ENCODE measurements at regions not wholly inside any gene's neighbourhood (a gene's known extent, or its start where the extent isn't known, plus 50 kb on each side); places are given as distances from the start of the nearest gene placed in this dataset.

- H3K27me3 Mint-ChIP-seq (ENCODE audit: low read depth): no peaks in the 10 kb centered on the region
- H3K9me3 Mint-ChIP-seq (ENCODE audit: low read depth): peaks cover 32% of the 10 kb centered on the region
- no peak for DNase-seq (ENCODE audit: low spot score)
- no peaks in the 10 kb centered on the region for H3K4me1 Mint-ChIP-seq (ENCODE audit: low read depth)
- no peak for TF ChIP-seq CTCF (IDR thresholded peaks at IDR 0.05)
- no peaks in the 10 kb centered on the region for H3K36me3 Mint-ChIP-seq (ENCODE audit: low read depth)
- no peak overlapping the region for H3K27ac Mint-ChIP-seq (ENCODE audit: unreplicated experiment)
- no peak overlapping the region for H3K4me3 Mint-ChIP-seq (ENCODE audit: unreplicated experiment)
These were observed 426.7 kb downstream of the KLHL13 start for GRCh38 chrX:117689956-117690355.

GRCh38 chrX:117680286-117680685 is 436.3 kb downstream of the KLHL13 start:
- DNase-seq (ENCODE audit: low spot score): no peak
- Mint-ChIP-seq H3K27ac (ENCODE audit: unreplicated experiment) (no peak overlapping the region), H3K36me3 (ENCODE audit: low read depth) (no peaks in the 10 kb centered on the region), H3K27me3 (ENCODE audit: low read depth) (no peaks in the 10 kb centered on the region), H3K4me1 (ENCODE audit: low read depth) (no peaks in the 10 kb centered on the region), H3K4me3 (ENCODE audit: unreplicated experiment) (no peak overlapping the region), H3K9me3 (ENCODE audit: low read depth) (peaks cover 27% of the 10 kb centered on the region)
- TF ChIP-seq CTCF (IDR thresholded peaks at IDR 0.05): no peak

GRCh38 chrX:117653396-117653795 is 463.2 kb downstream of the KLHL13 start:
- TF ChIP-seq CTCF (IDR thresholded peaks at IDR 0.05): no peak
- DNase-seq (ENCODE audit: low spot score): no peak
- Mint-ChIP-seq H3K4me3 (ENCODE audit: unreplicated experiment) (no peak overlapping the region), H3K36me3 (ENCODE audit: low read depth) (no peaks in the 10 kb centered on the region), H3K27me3 (ENCODE audit: low read depth) (no peaks in the 10 kb centered on the region), H3K9me3 (ENCODE audit: low read depth) (peaks cover 28% of the 10 kb centered on the region), H3K27ac (ENCODE audit: unreplicated experiment) (no peak overlapping the region), H3K4me1 (ENCODE audit: low read depth) (no peaks in the 10 kb centered on the region)

GRCh38 chrX:117645639-117646038 is 471.0 kb downstream of the KLHL13 start:
- TF ChIP-seq CTCF (IDR thresholded peaks at IDR 0.05): no peak
- Mint-ChIP-seq H3K27me3 (ENCODE audit: low read depth) (no peaks in the 10 kb centered on the region), H3K27ac (ENCODE audit: unreplicated experiment) (no peak overlapping the region), H3K4me1 (ENCODE audit: low read depth) (no peaks in the 10 kb centered on the region), H3K36me3 (ENCODE audit: low read depth) (no peaks in the 10 kb centered on the region), H3K9me3 (ENCODE audit: low read depth) (peaks cover 3% of the 10 kb centered on the region), H3K4me3 (ENCODE audit: unreplicated experiment) (no peak overlapping the region)
- no peak for DNase-seq (ENCODE audit: low spot score)

GRCh38 chrX:117641913-117642656 is 474.5 kb downstream of the KLHL13 start:
- Mint-ChIP-seq H3K4me1 (ENCODE audit: low read depth) (no peaks in the 10 kb centered on the region), H3K36me3 (ENCODE audit: low read depth) (no peaks in the 10 kb centered on the region), H3K4me3 (ENCODE audit: unreplicated experiment) (no peak overlapping the region), H3K27me3 (ENCODE audit: low read depth) (no peaks in the 10 kb centered on the region), H3K27ac (ENCODE audit: unreplicated experiment) (no peak overlapping the region), H3K9me3 (ENCODE audit: low read depth) (no peaks in the 10 kb centered on the region)
- DNase-seq (ENCODE audit: low spot score): no peak
- TF ChIP-seq CTCF (IDR thresholded peaks at IDR 0.05): no peak

Data from chondrocyte (in vitro differentiated cells).